Pancreas (tissue), 10 donors: ENCODE measurements at regions not wholly inside any gene's neighbourhood (a gene's known extent, or its start where the extent isn't known, plus 50 kb on each side); places are given as distances from the start of the nearest gene placed in this dataset.

Experiments
- ATAC-seq, 4 donors: fragments of 200-7000 bp; cut with Tn5 transposase; one replicate each; pipeline versions ENCODE4 v1.8.0 to v1.9.1; 2020; ENCODE audit warnings: mild to moderate bottlenecking in 4 of 4, moderate library complexity in 4 of 4
- DNase-seq, 6 donors: peaks; one replicate each; pipeline ENCODE4 v3.0.0-alpha.2; 2020
- FAIRE-seq: peaks from 2 replicates; lab custom pipeline; 2012; peaks lifted over from hg19 to GRCh38; lab: Jason Lieb, UNC
- H3K27ac ChIP-seq, 4 donors: fragments of 200-600 bp; sonication (generic); 1 replicate in 3 of 4; 2 replicates in 1 of 4; pipeline versions ENCODE4 v1.5.0 to v1.8.0; 2020
- H3K27me3 ChIP-seq, 4 donors: fragments of 200-600 bp; one replicate each; pipeline ENCODE4 v1.8.0; 2021
- H3K36me3 ChIP-seq, 3 donors: fragments of 200-600 bp; sonication (generic) in 1 of 3; one replicate each; pipeline versions ENCODE4 v1.5.0 to v1.8.0; 2020 to 2021
- H3K4me1 ChIP-seq, 3 donors: fragments of 200-600 bp; one replicate each; pipeline ENCODE4 v1.8.0; 2021
- H3K4me3 ChIP-seq, 4 donors: fragments of 200-600 bp; sonication (generic) in 2 of 4; one replicate each; pipeline versions ENCODE4 v1.5.0 to v1.8.0; 2020 to 2021
- H3K9me3 ChIP-seq, 4 donors: fragments of 200-600 bp; one replicate each; pipeline ENCODE4 v1.8.0; 2021
- WGBS, 2 donors: extraction: QIAGEN DNeasy Blood & Tissue Kit; methylation state at CpG; one replicate each; pipeline ENCODE4 v1.1.7; 2013; 5-methylcytosine and 5-hydroxymethylcytosine counted together
- intact Hi-C, 3 donors: fragments of 100-400 bp; cut with DNase I; formaldehyde crosslinking; loops; one replicate each; pipeline versions ENCODE4 v1.11.1 to v1.14.2; 2022
- TF ChIP-seq, protein P1 (sequence below), 4 donors: fragments of 200-600 bp; sonication (generic) in 3 of 4; IDR thresholded peaks; one replicate each; pipeline versions ENCODE4 v1.5.0 to v1.8.0; 2021; ENCODE audit warnings: antibody characterized with exemption in 4 of 4
- donor health status: healthy with polysubstance abuse.
- donor health status: DM: no; HTN: no; CAD: no; lungs with moderate emphysema.
- donor health status: DM: no; HTN: no; CAD: no.
- donor health status: control.
- donor health status: control.
- donor health status: Bipolar disorder and iron deficiency.
- donor health status: DM: yes; HTN: yes; CAD: no.
- donor health status: DM: no; HTN: no; CAD: no.
- donor health status: DM: no; HTN: no; CAD: no.
- donor health status: DM: yes; HTN: yes; CAD: no.

DNA sequence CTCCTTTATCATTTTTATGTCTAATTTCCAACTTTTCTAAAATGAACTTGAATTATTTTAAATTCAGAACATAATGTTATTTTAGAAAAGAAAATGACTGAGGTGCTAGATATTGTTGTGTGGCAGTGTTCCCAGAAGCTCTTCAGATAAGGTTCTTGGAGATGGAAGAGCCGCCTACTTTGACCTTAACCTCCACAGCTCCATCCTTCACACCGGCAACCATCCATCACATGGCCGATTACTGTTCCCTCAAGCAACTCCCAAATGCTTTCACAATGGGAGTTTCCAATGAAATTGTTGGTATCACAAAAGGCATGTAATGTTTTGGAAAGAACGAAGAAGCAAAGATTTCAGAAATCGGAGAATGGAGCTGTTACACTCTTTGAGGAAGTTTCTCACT lies 193.9 kb upstream of the SALL3 start:
- Histone ChIP-seq H3K27me3 (no peaks in the 10 kb centered on the region), H3K4me3 (no peak overlapping the region), H3K36me3 (no peaks in the 10 kb centered on the region), H3K27ac (no peak overlapping the region), H3K9me3 (no peaks in the 10 kb centered on the region), H3K4me1 (no peaks in the 10 kb centered on the region)
- TF ChIP-seq, protein P1, sequence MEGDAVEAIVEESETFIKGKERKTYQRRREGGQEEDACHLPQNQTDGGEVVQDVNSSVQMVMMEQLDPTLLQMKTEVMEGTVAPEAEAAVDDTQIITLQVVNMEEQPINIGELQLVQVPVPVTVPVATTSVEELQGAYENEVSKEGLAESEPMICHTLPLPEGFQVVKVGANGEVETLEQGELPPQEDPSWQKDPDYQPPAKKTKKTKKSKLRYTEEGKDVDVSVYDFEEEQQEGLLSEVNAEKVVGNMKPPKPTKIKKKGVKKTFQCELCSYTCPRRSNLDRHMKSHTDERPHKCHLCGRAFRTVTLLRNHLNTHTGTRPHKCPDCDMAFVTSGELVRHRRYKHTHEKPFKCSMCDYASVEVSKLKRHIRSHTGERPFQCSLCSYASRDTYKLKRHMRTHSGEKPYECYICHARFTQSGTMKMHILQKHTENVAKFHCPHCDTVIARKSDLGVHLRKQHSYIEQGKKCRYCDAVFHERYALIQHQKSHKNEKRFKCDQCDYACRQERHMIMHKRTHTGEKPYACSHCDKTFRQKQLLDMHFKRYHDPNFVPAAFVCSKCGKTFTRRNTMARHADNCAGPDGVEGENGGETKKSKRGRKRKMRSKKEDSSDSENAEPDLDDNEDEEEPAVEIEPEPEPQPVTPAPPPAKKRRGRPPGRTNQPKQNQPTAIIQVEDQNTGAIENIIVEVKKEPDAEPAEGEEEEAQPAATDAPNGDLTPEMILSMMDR (IDR thresholded peaks at IDR 0.05), result no peak
- FAIRE-seq (no peak), DNase-seq (no peak), ATAC-seq (no peak)
- WGBS, 2 donors, result 60 to 75% methylated on average over 5 of the region's 5 CpGs
- intact Hi-C loops, result no loop called here

DNA sequence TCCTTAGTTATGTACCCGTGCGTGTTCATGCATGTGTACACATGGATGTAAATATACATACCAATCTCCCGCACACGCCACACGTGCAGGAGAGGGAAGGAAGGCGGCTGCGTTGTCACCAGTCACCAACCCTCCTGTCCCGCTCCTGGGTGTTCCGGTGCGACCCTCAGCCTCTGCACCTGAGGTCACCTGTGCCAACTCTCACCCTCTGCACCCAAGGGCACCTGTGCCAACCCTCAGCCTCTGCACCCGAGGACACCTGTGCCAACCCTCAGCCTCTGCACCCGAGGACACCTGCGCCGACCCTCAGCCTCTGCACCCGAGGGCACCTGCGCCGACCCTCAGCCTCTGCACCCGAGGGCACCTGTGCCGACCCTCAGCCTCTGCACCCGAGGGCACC lies 192.8 kb upstream of the SALL3 start:
- ATAC-seq, result no peak
- no peak overlapping the region for H3K27ac ChIP-seq
- intact Hi-C loops, result no loop called here
- TF ChIP-seq, protein P1 (IDR thresholded peaks at IDR 0.05), result no peak
- DNase-seq, result no peak
- no peaks in the 10 kb centered on the region for H3K4me1 ChIP-seq
- WGBS, 2 donors, result 79 to 88% methylated on average over 18 to 19 of the region's 20 CpGs
- no peaks in the 10 kb centered on the region for H3K36me3 ChIP-seq
- H3K27me3 ChIP-seq, result no peaks in the 10 kb centered on the region
- no peak for FAIRE-seq
- H3K4me3 ChIP-seq, result no peak overlapping the region
- no peaks in the 10 kb centered on the region for H3K9me3 ChIP-seq

DNA sequence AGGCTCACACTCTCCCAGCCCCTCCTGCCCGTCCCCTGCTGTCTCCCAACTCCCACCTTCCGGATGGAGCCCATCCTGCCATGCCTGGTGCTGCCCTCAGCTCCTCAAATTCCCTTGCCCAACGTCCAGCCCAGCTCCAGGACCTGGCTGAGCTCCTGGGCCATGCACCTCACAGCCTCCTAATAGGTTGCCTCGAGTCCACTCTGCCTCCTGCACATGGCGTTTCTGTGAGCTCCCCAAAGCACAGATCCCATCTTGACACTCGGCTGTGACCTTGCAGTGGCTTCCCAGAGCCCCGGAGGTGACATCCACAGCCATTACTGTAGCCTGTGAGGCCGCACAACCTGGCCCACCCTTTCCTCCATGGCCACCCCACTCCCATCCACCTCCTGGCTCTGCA lies 191.9 kb upstream of the SALL3 start:
- TF ChIP-seq, protein P1 (IDR thresholded peaks at IDR 0.05), result no peak
- Histone ChIP-seq H3K36me3 (no peaks in the 10 kb centered on the region), H3K4me1 (no peaks in the 10 kb centered on the region), H3K4me3 (no peak overlapping the region), H3K9me3 (no peaks in the 10 kb centered on the region), H3K27ac (no peak overlapping the region), H3K27me3 (no peaks in the 10 kb centered on the region)
- FAIRE-seq, result no peak
- peak in 1 of 6 donors; percentile 25 for DNase-seq
- intact Hi-C loops, result no loop called here
- 42 to 60% methylated on average over 8 of the region's 8 CpGs for WGBS, 2 donors
- ATAC-seq, result no peak

DNA sequence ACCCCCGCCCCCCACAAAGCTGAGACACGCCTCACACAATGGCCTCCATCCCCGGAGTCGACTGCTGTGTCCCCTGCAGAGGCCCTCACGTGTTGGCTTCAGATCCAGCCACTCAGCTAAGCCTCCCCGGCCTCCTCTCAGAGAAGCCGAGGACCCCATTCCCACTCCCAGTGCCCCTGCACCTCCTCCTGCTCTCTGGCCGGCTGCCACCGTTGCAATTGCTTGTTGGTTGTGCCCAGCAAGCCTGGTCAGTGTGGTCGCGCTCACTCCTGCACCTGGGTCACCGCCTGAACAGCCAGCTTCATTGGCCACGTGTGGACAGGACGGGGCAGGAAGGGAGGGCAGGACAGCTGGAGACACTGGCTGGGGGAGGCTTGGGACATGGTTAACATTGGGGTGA lies 191.5 kb upstream of the SALL3 start:
- H3K9me3 ChIP-seq, result no peaks in the 10 kb centered on the region
- no peak for ATAC-seq
- H3K27ac ChIP-seq, result no peak overlapping the region
- H3K4me3 ChIP-seq, result no peak overlapping the region
- no peak for DNase-seq
- H3K4me1 ChIP-seq, result no peaks in the 10 kb centered on the region
- intact Hi-C loops, result no loop called here
- no peaks in the 10 kb centered on the region for H3K27me3 ChIP-seq
- FAIRE-seq, result no peak
- TF ChIP-seq, protein P1 (IDR thresholded peaks at IDR 0.05), result no peak
- 59 to 75% methylated on average over 14 of the region's 14 CpGs for WGBS, 2 donors
- H3K36me3 ChIP-seq, result no peaks in the 10 kb centered on the region

DNA sequence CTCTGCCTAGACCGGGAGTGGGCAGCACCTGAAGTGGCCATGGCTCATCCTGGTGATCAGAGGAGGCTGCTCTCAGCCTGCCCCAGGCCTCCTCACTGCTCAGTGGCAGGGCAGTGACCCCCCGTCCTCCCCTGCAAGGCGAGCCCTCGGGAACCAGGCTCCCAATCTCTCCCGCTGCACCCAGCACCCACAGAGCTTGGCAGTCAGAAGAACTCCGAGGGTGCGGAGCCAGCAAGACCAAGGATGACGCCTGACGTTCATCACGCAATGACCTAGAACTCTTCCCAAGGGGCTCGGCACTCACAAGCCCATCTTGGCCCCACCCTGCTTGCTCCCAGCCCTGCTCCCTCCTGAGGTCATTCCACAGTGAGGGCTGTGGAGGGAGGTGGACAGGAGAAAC lies 189.8 kb upstream of the SALL3 start:
- ATAC-seq (no peak), FAIRE-seq (no peak), DNase-seq (peak in 1 of 6 donors; percentile 28)
- Histone ChIP-seq H3K27ac (no peak overlapping the region), H3K27me3 (no peaks in the 10 kb centered on the region), H3K4me1 (no peaks in the 10 kb centered on the region), H3K36me3 (no peaks in the 10 kb centered on the region), H3K4me3 (no peak overlapping the region), H3K9me3 (no peaks in the 10 kb centered on the region)
- intact Hi-C loops, result no loop called here
- TF ChIP-seq, protein P1 (IDR thresholded peaks at IDR 0.05), result no peak
- WGBS, 2 donors, result 64 to 72% methylated on average over 11 of the region's 11 CpGs
